Keratinocyte (primary cell): ENCODE measurements at regions not wholly inside any gene's neighbourhood (a gene's known extent, or its start where the extent isn't known, plus 50 kb on each side); places are given as distances from the start of the nearest gene placed in this dataset.

ENCODE experiments used
- EZH2 ChIP-seq: IDR thresholded peaks from one replicate; pipeline ENCODE4 v1.6.1; 2012; ENCODE audit warnings: inconsistent platforms, mild to moderate bottlenecking, low read length, moderate library complexity
- TF ChIP-seq, protein P1 (sequence below), 3 experiments: IDR thresholded peaks in 1 of 3; conservative IDR thresholded peaks in 1 of 3; optimal IDR thresholded peaks in 1 of 3; 2 replicates in 2 of 3; 3 replicates in 1 of 3; pipeline versions ENCODE3 to v1.5.1; 2011; ENCODE audit warnings: low read length in 3 of 3, mild to moderate bottlenecking in 3 of 3, moderate library complexity in 2 of 3, control low read depth in 1 of 3, inconsistent platforms in 1 of 3; ENCODE audit not compliant: insufficient read depth in 2 of 3; ENCODE audit errors: extremely low read depth in 1 of 3

DNA sequence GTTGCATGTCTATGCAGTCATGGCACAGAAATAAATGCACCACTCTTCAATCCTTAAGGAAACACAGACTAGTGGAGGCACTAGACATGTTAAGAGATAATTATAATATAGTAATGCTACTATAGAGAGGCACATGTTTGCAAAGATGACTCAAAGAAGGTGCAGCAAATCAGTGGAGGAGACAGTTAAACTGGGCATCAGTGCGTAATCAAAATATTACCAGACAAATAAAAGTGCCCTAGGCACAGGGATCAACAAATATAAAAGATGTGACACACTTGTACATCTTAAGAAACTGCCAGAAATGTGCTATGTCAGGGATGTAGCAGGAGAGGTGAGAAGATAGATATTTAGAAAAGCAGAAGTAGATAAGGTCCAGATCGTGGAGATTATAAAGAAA is 642.1 kb downstream of the SLCO4C1 start:
- TF ChIP-seq EZH2: no peak
- TF ChIP-seq, protein P1, sequence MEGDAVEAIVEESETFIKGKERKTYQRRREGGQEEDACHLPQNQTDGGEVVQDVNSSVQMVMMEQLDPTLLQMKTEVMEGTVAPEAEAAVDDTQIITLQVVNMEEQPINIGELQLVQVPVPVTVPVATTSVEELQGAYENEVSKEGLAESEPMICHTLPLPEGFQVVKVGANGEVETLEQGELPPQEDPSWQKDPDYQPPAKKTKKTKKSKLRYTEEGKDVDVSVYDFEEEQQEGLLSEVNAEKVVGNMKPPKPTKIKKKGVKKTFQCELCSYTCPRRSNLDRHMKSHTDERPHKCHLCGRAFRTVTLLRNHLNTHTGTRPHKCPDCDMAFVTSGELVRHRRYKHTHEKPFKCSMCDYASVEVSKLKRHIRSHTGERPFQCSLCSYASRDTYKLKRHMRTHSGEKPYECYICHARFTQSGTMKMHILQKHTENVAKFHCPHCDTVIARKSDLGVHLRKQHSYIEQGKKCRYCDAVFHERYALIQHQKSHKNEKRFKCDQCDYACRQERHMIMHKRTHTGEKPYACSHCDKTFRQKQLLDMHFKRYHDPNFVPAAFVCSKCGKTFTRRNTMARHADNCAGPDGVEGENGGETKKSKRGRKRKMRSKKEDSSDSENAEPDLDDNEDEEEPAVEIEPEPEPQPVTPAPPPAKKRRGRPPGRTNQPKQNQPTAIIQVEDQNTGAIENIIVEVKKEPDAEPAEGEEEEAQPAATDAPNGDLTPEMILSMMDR (optimal IDR thresholded peaks at IDR 0.05 in 1 of 3, IDR thresholded peaks at IDR 0.05 in 1 of 3, conservative IDR thresholded peaks at IDR 0.05 in 1 of 3; ENCODE audit: extremely low read depth in 1 of 3, insufficient read depth in 2 of 3, low read length in 3 of 3): no peak
